IPS-15b (cell line): ENCODE measurements at regions not wholly inside any gene's neighbourhood (a gene's known extent, or its start where the extent isn't known, plus 50 kb on each side); places are given as distances from the start of the nearest gene placed in this dataset.

Experiments used
- H3K27me3 ChIP-seq: one replicate; pipeline ENCODE4 v1.6.1; 2013; ENCODE audit warnings: low read length; ENCODE audit not compliant: control insufficient read depth, insufficient read depth
- H3K36me3 ChIP-seq: one replicate; pipeline ENCODE4 v1.6.1; 2013; ENCODE audit warnings: low read length; ENCODE audit not compliant: control insufficient read depth, insufficient read depth
- H3K4me1 ChIP-seq: one replicate; pipeline ENCODE4 v1.6.1; 2013; ENCODE audit warnings: mild to moderate bottlenecking, low read length; ENCODE audit not compliant: control insufficient read depth, insufficient read depth
- H3K4me3 ChIP-seq: one replicate; pipeline ENCODE4 v1.5.1; 2013; ENCODE audit warnings: low read depth, low read length
- H3K9ac ChIP-seq: one replicate; pipeline ENCODE4 v1.6.1; 2013; ENCODE audit warnings: low read depth, mild to moderate bottlenecking, low read length
- H3K9me3 ChIP-seq: one replicate; pipeline ENCODE4 v1.6.1; 2013; ENCODE audit warnings: mild to moderate bottlenecking, low read length; ENCODE audit not compliant: control insufficient read depth, insufficient read depth

- H3K9ac ChIP-seq, result no peak overlapping the region
These were observed 282.7 kb upstream of the TNRC6C start for GRCh38 chr17:77675816-77676215.

GRCh38 chr17:77676237-77676661 is 282.3 kb upstream of the TNRC6C start:
- Histone ChIP-seq H3K4me1 (no peaks in the 10 kb centered on the region), H3K4me3 (no peak overlapping the region), H3K9me3 (no peaks in the 10 kb centered on the region), H3K36me3 (no peaks in the 10 kb centered on the region), H3K27me3 (no peaks in the 10 kb centered on the region), H3K9ac (no peak overlapping the region)

More at GRCh38 chr17:77675816-77676215, 282.7 kb upstream of the TNRC6C start:
- Histone ChIP-seq H3K27me3 (no peaks in the 10 kb centered on the region), H3K36me3 (no peaks in the 10 kb centered on the region), H3K4me1 (no peaks in the 10 kb centered on the region), H3K9me3 (no peaks in the 10 kb centered on the region), H3K4me3 (no peak overlapping the region)

- no peaks in the 10 kb centered on the region for H3K9me3 ChIP-seq
- H3K4me3 ChIP-seq, result no peak overlapping the region
- H3K36me3 ChIP-seq, result no peaks in the 10 kb centered on the region
- no peaks in the 10 kb centered on the region for H3K4me1 ChIP-seq
- no peak overlapping the region for H3K9ac ChIP-seq
- no peaks in the 10 kb centered on the region for H3K27me3 ChIP-seq
These were observed 281.3 kb upstream of the TNRC6C start for GRCh38 chr17:77677211-77677610.

GRCh38 chr17:77677630-77678029 is 280.9 kb upstream of the TNRC6C start:
- no peaks in the 10 kb centered on the region for H3K27me3 ChIP-seq
- no peaks in the 10 kb centered on the region for H3K4me1 ChIP-seq
- H3K4me3 ChIP-seq, result no peak overlapping the region
- H3K9ac ChIP-seq, result no peak overlapping the region
- H3K36me3 ChIP-seq, result no peaks in the 10 kb centered on the region
- H3K9me3 ChIP-seq, result no peaks in the 10 kb centered on the region

- Histone ChIP-seq H3K4me3 (no peak overlapping the region), H3K4me1 (no peaks in the 10 kb centered on the region), H3K9ac (no peak overlapping the region), H3K9me3 (no peaks in the 10 kb centered on the region), H3K27me3 (no peaks in the 10 kb centered on the region), H3K36me3 (no peaks in the 10 kb centered on the region)
These were observed 278.9 kb upstream of the TNRC6C start for GRCh38 chr17:77679589-77679988.

GRCh38 chr17:77681861-77682260 is 276.6 kb upstream of the TNRC6C start:
- H3K9ac ChIP-seq, result no peak overlapping the region
- no peaks in the 10 kb centered on the region for H3K36me3 ChIP-seq
- no peaks in the 10 kb centered on the region for H3K9me3 ChIP-seq
- no peak overlapping the region for H3K4me3 ChIP-seq
- H3K27me3 ChIP-seq, result no peaks in the 10 kb centered on the region
- peaks cover 7% of the 10 kb centered on the region for H3K4me1 ChIP-seq

GRCh38 chr17:77684803-77685798 is 273.4 kb upstream of the TNRC6C start:
- peaks cover 7% of the 10 kb centered on the region for H3K4me1 ChIP-seq
- no peaks in the 10 kb centered on the region for H3K36me3 ChIP-seq
- H3K9me3 ChIP-seq, result no peaks in the 10 kb centered on the region
- no peak overlapping the region for H3K4me3 ChIP-seq
- no peak overlapping the region for H3K9ac ChIP-seq
- H3K27me3 ChIP-seq, result no peaks in the 10 kb centered on the region

- no peak overlapping the region for H3K4me3 ChIP-seq
- H3K9ac ChIP-seq, result no peak overlapping the region
- H3K27me3 ChIP-seq, result no peaks in the 10 kb centered on the region
- H3K9me3 ChIP-seq, result no peaks in the 10 kb centered on the region
- H3K36me3 ChIP-seq, result no peaks in the 10 kb centered on the region
- peaks cover 7% of the 10 kb centered on the region for H3K4me1 ChIP-seq
These were observed 272.5 kb upstream of the TNRC6C start for GRCh38 chr17:77685881-77686486.

GRCh38 chr17:77686903-77687302 is 271.6 kb upstream of the TNRC6C start:
- Histone ChIP-seq H3K4me3 (no peak overlapping the region), H3K27me3 (no peaks in the 10 kb centered on the region), H3K9ac (no peak overlapping the region), H3K4me1 (peaks cover 7% of the 10 kb centered on the region), H3K9me3 (no peaks in the 10 kb centered on the region), H3K36me3 (no peaks in the 10 kb centered on the region)

- Histone ChIP-seq H3K9ac (no peak overlapping the region), H3K9me3 (no peaks in the 10 kb centered on the region), H3K36me3 (no peaks in the 10 kb centered on the region), H3K4me3 (no peak overlapping the region), H3K4me1 (peaks cover 7% of the 10 kb centered on the region), H3K27me3 (no peaks in the 10 kb centered on the region)
These were observed 271.1 kb upstream of the TNRC6C start for GRCh38 chr17:77687417-77687816.

- Histone ChIP-seq H3K9ac (no peak overlapping the region), H3K9me3 (no peaks in the 10 kb centered on the region)
These were observed 270.6 kb upstream of the TNRC6C start for GRCh38 chr17:77687921-77688320.

GRCh38 chr17:77688369-77688768 is 270.1 kb upstream of the TNRC6C start:
- Histone ChIP-seq H3K36me3 (no peaks in the 10 kb centered on the region), H3K4me1 (peaks cover 7% of the 10 kb centered on the region), H3K4me3 (no peak overlapping the region), H3K9ac (no peak overlapping the region), H3K27me3 (peaks cover 3% of the 10 kb centered on the region), H3K9me3 (no peaks in the 10 kb centered on the region)

More at GRCh38 chr17:77687921-77688320, 270.6 kb upstream of the TNRC6C start:
- Histone ChIP-seq H3K4me3 (no peak overlapping the region), H3K4me1 (peaks cover 7% of the 10 kb centered on the region), H3K27me3 (peaks cover under 1% of the 10 kb centered on the region), H3K36me3 (no peaks in the 10 kb centered on the region)
